ENCODE measurements at regions not wholly inside any gene's neighbourhood (a gene's known extent, or its start where the extent isn't known, plus 50 kb on each side); places are given as distances from the start of the nearest gene placed in this dataset.
"Not testable (repeated sequence)": the region's sequence is repeated elsewhere in the genome, so short reads cannot be mapped to it uniquely, and the experiment has no call there.

DNA sequence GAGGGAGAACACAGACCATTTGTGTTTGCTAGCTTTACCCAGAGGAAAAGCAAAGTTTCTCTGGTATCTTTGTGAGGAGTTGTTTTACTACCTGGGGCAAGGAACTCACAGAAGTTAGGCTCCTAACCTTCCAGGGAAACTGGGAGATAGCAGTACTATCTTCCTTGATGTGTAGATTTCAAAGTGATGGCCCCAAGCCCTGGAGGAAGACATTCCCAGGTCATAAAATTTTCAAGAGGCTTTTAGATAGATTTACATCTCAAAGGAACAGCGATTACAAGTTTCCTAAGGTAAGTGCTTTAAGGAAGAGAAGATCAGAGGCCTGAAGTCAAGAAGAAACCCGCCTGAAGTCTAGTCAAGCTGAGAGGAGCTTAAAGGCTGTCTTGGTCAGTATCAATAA, 1187.8 kb upstream of the TMEFF2 start:
- DNase-seq, result no peak

DNA sequence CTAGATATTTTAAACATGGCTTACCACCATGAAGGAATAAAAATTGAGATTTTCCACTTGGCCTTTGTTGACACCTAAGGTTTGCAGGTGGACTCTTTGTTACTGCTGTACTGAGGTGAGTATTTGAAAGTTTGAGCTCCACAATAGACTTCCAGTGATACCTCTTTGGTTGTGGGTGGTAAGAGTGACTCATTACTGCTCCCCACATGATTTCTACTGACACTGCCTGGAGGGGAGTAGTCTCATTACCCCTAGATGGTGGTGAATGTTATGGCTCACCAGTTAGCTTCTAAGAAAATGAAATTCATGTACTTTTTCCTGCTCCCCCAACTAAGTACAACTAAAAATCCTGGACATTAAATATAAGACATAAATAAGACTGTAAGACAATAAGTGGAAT, 1183.1 kb upstream of the TMEFF2 start:
- no peak for DNase-seq

DNA sequence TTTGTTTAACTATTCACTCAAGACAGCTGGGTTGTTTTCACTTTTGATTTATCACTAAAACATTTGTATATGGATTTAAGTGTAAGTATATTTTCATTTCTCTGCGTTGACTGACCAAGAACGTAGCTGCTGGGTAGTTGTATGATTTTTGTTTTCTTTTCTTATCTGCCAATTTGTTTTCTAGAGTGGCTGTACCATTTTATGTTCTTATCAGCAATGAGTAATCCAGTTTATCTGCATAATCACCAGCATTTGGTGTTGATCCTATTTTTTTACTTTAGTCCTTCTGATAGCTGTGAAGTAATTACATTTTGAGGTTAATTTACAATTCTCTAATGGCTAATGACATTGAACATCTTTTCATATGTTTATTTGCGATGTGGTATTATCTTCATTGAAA, 1178.4 kb upstream of the TMEFF2 start:
- DNase-seq, result no peak

DNA sequence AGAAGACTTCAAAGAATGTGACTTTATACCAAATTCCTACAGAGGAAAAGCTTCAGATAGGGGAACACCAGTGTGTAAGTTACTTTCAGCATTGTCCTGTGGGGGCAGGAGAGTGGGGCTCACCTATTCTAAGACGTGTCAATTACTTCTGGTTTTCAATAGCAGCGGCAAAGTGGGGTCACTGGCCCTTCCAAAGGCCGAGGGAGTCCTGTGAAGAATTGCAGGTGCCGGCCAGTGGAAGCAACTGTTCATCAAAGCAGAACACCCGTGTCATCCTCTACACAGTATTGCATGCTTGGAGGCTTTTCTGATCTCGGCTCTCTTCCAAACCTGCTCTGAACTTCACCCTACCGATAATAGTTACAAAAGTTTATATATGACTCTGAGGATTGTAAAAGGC, 1176.5 kb upstream of the TMEFF2 start:
- no peak for DNase-seq

DNA sequence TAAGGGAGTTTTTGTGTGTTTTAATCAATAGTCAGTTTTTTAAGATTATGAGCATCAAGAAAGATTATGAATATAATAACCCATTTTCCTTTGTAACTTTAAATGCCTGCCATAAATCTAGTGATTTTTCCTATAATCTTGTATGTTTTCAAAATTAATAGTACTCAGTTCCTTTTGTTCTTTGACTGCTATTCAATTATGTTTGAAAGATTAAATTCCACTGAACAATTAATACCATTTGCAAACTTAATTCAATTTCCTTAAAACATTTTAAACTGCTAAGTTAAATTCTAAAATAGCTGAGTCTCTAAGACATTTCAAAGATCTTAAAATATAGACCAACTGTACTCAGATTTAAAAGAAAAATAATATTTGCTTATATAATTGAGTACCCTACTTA, 1173.9 kb upstream of the TMEFF2 start:
- DNase-seq, result no peak

DNA sequence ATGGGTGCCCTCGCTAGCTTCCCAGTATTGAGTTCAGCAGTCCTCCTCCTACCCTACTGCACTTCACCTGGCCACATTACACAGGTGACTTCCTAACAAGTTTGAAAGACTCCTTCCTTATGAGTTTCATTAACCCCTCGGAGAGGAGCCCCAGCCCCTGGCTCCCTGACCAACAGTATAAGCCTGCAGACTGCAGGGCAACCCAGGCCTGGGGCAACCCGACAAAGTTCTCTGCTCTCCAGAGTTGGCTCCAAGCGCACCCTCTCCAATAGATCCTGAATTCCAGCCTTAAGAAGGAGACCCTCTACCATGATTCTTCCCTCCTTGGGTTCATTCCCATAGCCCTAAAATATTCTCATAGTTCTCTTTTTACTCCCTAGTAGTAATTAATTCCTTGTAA, 1162.8 kb upstream of the TMEFF2 start:
- no peak for DNase-seq

DNA sequence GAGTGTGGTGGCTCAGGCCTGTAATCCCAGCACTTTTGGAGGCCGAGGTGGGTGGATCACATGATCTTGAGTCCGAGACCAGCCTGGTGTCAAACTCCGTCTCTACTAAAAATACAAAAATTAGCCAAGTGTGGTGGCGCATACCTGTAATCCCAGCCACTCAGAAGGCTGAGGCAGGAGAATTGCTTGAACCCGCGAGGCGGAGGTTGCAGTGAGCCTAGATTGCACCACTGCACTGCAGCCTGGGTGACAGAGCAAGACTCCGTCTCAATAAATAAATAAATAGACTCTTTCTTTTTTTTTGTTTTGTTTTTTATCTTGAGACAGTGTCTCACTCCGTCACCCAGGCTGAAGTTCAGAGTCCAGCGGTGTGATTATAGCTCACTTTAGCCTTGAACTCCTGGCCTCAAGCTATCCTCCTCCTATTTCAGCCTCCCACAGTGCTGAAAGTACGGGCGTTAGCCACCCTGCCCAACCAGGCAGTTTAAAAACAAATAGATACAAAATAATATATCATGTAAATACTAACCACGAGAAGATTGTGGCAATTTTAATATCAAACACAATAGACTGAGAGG, 1158.0 kb upstream of the TMEFF2 start:
- DNase-seq, result not testable (repeated sequence)

DNA sequence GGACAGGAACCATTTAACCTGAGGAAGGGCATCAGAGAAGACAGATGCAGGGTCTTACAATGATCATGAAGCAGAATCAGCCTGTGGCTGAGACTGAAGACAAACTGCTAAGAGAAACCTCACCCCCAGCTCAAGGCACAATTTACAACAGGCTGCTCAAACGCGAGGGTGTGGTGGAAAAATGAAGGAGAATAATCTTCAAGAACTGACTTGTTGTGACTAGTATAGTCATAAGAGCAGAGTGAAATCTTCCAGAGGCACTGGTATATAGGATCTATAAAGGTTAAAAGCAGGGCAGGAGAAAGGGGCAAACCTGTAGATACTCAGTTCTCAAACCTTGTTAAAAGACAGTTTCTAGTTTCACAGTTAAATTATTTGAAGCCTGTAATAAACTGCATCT, 1155.8 kb upstream of the TMEFF2 start:
- no peak for DNase-seq

DNA sequence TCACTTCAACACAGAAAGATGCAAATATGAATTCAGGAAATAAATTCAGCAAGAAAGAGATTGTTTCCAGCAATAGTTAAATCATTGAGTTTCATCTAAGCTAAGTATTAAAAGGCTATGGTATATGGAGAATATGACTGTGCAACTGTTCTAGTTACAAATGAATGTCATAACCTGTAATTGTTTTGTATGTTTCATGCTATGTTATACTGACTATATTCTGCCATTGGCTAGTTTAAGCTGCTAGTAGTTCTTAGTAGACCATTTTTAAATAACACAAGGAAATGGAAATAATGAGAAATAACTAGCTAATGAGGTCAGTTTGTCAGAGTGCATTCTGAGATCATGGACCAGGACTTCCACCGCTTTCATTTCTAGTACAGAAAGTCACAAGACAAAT, 1154.9 kb upstream of the TMEFF2 start:
- DNase-seq, result no peak

DNA sequence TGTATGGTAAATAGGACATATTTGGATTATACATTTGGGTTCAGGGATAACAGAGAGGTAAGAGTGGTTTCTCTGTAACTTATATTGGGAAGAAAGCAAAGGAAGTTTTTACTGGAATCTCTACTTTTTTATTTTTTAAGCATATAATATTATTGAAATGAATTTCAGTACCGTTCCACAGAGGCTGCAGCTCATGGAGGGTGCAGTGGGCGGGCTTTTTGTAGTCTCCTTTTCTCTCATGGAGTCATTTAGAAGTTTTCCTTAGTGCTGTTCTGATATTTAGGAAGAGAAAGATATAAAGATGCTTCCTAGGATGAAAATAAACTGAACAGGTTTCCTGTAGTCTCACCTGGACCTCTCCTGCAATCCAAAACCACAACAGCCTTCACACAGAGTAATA, 1153.3 kb upstream of the TMEFF2 start:
- DNase-seq, result no peak

DNA sequence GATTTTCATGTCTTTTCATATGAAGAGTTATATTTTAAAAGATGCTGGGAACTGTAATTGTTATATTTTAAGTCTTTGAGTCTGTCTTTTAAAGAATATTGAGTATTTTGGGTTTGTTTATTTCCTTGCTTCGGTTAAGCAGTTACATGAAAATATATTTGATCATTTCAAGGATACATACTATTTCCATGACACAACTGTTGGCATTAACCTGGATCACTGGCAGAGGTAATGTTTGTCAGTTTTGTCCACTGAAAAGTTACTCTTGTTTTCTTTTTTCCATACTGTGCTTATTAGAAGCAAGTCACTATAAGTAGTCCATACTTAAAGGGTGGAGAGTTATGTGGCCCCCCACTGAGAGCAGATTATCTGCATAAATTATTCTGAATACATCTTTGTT, 1142.0 kb upstream of the TMEFF2 start:
- no peak for DNase-seq

DNA sequence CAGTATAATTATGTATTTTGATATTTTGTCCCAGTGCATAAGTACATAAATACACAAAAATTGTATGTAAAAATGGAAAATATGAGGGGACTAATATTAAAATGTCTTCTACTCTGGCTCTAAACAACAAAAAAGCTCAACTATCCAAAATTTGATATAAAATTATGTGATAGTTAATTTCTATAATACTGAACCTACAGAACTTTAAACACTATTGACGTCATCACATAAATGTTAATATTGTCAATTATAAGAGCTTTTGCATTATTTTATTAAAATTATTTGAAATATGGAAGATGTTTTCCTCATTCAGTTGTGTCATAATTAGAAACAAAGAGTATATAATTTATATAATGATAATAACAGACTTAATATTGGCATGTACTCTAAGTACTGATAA, 1139.7 kb upstream of the TMEFF2 start:
- no peak for DNase-seq

DNA sequence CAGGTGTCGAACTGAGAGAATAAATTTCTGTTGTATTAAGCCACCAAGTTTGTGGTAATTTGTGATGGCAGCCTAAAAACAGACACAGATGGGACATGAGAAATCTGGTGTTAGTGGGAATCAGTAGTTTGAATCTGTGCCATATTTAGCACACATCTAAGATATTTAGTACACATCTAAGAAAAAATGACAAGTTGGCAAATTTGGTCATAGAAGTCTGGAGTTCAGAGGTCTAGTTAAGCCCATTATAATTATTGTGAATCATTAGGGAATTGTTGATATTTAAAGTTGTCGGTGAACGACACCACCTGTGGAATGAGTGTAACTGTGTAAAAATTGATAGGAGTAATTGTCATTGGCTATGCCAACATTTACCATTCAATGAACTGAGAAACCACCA, 1138.8 kb upstream of the TMEFF2 start:
- no peak for DNase-seq

DNA sequence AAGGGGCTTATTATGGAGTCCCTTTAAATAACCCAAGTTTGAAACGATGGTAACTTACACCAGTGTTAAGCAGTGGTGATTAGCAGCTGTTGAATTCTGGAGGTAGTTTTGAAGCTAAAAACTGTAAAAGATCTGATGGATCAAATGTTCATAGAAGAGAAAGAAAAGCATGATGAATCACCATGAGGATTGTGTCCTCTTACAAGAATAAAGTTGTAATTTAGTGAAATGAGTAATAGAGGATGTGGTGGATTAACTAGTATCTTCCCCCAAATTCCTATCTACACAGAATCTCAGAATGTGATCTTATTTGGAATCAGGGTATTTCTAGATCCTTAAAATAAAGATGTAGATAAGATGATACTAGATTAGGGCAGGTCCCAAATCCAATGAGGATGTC, 1138.2 kb upstream of the TMEFF2 start:
- DNase-seq, result peak; percentile 68

DNA sequence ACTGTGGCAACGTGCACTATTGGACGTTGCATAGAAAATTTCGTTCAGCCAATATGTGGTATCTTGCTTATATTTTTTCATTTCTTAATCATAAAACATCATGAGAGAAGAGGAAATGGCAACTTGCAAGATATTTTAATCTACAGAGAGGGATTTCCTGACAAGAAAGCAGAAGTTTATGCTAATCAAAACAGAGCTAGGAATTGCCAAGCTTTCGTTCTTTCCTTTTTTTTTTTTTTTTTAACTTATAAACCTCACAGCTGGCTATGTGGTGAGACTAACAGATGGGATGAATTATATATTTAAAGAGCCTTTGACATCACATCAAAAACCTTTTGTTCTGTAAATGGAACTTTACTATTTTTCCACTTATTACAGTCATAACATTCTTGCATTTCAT, 1136.9 kb upstream of the TMEFF2 start:
- DNase-seq, result peak; percentile 40

DNA sequence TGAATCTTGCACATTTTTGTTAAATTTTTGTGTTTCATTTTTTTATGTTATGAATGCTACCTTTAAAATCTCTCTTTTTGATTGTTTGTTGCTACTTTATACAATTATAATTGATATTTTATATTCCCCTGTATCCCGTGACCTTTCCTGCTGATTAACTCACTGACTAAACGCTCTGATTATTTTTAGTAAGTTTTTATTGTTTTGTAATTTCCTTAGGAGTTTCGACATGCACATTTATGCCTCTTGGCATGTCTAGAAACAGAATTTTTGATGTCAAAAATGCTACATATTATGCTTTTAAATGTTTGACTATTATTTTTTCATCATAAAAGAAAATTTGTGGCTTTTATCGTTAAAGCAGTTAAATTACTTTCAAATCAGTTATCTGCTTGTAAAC, 1131.6 kb upstream of the TMEFF2 start:
- no peak for DNase-seq

DNA sequence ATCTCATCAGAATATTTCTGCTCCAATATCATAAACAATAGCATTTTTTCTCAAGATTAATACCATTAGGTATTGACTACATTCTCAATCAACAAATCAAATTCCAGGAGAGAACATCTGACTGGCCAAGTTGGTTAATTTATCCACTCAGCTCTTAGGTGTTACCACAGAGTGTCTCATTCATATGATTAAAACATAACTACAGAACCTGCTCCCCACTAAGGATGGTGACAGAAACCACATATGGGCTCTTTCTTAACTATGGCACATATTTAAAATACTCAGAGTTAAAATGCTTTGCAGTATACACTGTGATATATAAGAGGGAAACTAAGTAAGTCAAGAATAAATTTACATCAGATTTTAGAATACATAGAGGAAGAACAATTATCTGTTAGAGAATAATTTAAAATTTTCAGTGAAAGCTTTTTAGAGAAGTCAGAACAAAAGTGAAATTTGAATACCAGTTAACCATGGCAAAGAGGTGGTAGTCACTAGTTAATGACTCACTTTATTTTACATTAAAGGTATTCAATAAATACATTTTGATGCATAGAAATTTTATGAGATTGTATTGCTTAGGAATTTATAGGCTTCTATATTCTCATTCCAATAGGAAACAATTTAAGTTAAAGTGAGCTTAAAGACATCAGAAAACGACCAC, 1120.8 kb upstream of the TMEFF2 start:
- no peak for DNase-seq

DNA sequence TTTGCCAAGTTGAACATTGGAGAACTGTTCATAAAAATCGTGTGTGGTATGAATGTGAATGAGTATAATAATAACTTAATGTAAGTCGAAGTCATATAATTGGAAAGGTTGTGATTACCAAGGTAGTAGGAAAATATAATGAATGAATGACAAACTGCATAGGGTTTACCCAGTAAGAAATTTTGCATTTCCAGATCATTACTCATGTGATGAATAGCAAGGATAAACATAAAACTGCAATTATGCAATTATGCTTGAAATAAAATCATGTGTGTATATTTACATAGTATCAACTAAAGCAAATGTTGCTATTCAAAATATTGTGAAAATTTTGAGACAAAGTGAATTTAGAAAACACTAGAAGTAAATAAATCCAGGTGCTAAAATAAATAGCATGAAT, 1108.7 kb upstream of the TMEFF2 start:
- DNase-seq, result no peak

DNA sequence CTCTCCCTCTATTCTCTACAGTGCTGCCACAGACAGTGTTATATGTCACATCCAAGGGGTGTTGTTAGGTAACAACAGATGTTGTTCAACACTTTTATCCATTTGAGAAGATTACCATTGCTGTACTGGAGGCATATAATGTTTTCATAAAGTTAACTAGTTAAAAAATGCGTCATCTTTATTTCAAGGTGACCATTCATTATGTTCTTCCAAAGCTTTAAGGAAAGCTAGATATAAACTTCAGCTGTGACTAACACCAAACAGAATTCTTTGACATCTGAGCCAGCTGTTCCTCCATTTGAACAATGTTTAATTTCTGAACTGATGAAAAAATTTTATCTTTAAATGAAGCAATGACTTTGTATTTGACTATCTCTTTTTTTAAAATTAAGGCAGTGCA, 1099.6 kb upstream of the TMEFF2 start:
- DNase-seq, result no peak

DNA sequence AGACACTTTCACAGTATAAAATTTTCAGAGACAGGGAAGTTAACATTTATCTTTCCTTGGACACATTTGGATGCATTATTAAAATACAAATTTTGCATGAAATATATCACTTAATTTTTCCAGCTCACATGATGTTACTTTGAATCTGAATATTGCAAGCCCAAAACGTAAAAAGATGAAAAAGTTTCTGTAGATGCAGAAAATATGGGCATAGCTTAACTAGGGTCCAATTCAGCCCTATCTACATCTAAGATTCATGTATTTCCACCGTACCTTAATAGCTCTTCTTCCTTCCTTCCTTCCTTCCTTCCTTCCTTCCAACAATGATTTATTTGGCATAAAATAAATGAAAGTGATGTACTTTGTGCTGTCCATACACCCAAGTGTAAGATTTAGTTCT, 1084.6 kb upstream of the TMEFF2 start:
- DNase-seq, result no peak

DNA sequence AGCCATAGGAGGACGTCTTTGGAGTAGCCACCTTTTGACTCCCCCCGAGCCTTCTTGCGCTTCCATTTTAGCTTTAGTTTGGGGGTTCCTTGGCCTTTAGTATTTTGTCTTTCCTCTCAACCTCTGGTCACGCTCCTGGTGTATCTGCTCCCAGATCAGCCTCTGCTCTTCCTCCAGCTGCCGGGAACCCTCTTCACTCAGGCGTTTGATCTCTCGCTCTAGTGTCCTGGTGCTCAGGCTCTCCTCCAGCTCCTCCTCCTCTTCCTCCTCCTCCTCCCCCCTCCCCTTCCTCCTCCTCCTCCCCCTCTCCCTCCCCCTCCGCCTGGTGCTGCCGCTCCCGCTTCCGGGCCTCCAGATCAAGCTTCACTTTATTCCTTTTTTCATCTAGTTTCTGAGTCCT, 1082.3 kb upstream of the TMEFF2 start:
- no peak for DNase-seq

DNA sequence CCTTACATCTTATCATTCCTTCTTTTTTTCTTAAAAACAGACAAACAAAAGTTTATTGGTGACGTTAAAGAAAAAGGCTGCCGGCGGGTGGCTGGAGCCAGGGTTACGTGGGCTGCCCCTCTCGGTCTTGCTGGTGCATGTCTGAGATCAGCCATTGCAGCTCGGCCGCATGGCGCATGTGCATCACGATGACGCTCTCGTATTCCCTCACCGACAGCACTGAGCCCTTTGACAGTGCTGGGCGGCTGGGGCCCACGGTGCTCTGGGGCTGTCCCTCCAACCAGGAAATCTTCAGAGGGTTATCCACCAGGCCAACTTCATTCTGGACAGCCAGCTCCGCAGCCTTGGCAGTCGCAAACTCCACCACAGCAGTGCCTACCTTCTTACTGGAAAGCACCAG, 1081.8 kb upstream of the TMEFF2 start:
- DNase-seq, result no peak

DNA sequence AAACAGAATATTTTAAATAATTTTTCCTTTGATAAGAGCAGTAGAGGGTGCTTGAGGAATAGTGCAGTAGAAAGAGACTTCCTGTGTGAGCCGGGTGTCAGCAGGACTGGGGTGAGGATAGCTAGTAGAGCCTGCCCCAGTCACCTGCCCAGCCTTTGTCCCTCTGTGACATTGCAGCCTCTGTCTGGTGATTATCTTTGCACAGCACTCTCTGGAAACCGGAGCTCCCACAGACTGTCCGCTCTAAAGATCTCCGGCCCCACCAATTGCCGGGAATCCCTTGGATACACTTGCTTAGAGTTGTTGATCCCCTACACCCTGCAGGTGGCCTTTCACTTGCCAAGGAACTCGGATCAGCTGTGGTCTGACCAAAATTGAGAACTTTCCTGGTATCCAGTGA, 1081.3 kb upstream of the TMEFF2 start:
- DNase-seq, result no peak

DNA sequence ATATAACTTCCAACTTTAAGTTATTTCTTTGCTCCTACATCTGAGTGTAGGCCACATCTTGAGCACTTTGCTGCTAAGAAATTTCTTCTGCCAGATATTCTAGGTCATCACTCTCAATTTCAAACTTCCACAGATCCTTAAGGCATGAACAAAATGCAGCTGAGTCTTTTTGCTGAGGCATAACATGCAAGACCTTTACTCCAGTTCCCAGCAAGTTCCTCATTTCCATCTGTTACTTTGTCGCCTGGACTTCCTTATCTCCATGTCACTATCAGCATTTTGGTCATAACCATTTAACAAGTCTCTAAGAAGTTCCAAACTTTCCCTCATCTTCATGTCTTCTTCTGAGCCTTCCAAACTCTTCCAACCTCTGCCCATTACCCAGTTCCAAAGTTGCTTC, 1077.3 kb upstream of the TMEFF2 start:
- no peak for DNase-seq

DNA sequence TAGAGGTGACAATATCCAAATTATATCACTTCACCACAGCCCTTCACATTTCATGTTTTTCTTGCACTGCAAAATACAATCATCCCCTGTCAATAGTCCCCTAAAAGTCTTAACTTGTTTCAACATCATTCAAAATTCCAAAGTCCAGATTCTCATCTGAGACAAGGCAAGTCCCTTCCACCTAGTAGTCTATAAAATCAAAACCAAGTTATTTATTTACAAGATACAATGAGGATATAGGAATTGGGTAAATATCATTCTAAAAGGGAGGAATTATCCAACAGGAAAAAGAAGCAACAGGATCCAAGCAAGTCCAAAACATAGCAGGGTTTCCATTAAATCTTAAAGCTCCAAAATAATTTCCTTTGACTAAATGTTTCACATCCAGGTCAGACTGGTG, 1076.1 kb upstream of the TMEFF2 start:
- DNase-seq, result no peak

Measured in fibroblast of skin of back (primary cell).